HG03108 (cell line): ENCODE measurements at regions not wholly inside any gene's neighbourhood (a gene's known extent, or its start where the extent isn't known, plus 50 kb on each side); places are given as distances from the start of the nearest gene placed in this dataset.

ENCODE experiments used
- ATAC-seq: cut with Tn5 transposase; IDR thresholded peaks from one replicate; pipeline ENCODE4 v1.9.1; 2021; ENCODE audit warnings: moderate library complexity; ENCODE audit not compliant: unreplicated experiment

DNA sequence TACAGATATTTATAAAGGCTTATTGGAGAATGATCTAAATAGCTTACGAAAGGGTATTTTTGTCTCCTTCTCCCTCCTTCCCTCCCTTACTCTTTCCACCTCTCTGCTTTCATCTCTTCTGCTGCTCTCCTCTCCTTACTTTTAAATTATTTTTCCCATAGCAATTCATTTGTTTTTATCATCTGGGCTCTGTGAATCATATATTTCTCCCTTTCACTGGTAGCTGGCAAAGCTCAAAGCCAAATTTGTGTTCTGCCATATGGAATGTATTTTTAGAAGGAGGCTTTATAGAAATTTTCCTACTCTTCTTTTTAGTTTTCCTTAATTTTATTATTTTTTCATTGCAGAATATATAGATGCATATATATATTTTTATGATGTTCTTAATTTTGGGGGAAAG, 385.8 kb downstream of the C3orf38 start:
- no peak for ATAC-seq

DNA sequence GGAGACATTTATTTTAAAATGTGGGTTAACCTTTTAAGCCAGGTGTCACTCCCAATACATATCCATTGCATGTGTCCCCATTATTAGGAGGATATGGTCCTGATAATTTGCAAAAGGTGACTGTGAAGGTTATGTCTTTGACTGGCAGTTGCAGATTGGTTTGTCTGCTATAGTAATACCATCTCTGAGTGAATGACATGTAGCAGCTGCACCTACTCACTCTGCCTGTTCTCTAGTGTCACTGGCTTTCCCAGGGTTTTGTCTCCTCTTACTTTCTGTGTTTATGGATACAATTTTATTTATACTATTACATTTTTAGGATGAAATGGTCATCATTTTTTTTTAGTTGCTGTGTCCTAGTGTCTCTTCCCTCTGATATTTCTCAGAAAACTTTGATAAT, 393.2 kb downstream of the C3orf38 start:
- no peak for ATAC-seq

DNA sequence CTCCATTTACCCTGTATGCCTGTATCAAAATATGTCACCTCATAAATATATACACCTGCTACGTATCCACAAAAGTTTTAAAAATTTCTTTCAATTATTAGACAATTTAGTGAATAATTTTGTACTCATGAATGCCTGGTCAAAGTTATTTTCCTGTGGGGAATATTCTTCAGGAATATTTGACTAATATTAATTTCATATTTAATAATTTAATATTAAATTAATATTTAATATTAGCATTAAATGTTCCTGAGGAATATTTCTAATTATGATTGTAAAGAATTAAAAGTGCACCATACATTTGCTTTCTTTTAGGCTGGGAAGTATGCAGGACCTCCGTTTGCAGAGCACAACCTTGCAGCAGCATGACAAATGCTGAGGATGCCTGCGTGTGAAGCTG, 422.7 kb downstream of the C3orf38 start:
- no peak for ATAC-seq

DNA sequence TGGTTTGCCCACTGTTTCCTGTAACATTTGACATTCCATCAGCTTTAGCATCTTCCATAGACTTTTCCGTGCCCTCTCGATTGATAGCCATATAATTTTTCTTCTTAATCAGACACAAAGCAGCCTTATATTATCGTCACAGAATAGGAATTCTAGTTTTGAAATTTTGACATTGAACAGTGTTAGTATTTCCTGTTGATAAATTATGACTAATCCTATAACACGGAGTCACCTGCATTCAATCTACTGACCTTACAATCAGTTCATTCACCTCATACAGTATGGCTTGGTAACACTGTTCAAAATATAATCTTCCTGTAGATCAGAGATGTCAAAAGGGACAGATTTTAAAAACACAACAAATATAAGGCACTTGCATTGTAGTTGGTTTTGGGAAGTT, 423.7 kb downstream of the C3orf38 start:
- ATAC-seq, result no peak

DNA sequence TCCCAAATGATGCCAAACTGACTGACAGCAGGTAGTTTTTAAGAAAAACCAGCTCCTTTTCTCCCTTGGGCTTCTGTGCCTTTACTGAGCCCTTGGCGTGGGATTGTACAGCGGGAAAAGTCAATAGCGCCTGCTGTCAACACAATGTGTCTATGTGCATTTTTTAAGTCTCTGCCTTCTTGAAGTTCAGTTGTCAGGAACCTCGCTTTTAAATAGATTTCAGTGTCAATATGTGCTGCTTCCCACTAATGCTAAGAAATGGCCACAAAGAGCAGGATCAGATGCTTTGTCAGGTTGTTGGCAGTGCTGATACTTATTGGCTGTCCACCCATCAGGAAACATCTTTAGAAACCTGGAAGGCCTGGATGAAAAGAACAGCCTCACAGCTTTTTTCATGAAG, 424.4 kb downstream of the C3orf38 start:
- no peak for ATAC-seq

DNA sequence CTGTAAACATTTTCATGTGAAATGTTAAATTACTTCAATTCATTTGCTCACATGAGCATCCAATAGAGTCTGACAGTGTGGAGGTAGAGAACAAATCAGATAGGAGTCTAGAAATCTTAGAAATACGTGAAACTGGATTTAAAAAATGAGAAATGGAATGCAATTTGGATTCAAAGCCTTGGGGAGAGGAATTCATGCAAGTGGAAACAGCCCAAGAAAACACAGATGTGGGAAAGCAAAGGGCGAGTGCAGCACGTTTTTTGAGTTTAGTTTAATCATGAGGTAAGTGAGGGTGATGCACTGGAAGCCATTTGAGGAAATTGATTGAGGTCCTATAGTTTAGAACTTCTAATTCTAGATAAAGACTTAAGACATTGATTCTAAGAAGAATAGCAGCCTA, 434.7 kb downstream of the C3orf38 start:
- ATAC-seq, result no peak

DNA sequence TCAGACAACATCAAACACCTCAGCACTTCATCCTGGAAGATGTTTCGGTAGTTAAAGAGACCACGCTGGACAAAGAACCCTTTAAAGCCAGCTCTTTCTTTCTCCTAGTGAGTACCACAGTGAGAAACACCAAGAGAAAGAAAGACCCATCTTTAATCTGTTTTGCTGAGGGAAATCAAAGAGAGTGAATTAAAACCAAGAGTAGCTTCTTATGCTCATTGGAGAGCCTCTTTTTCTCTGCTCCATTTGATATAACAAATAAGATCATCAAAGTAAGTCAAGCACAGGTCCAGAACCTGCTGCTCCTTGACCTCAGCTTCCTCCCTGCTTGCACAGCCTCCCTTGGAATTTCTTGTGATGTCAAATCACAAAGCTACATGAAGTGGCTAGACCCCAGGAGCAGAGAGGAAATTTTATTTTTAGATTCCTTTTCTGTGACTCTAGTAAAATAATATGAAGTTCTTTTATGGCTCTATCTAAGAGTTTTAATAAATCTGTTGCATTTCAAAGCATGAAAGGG, 436.4 kb downstream of the C3orf38 start:
- no peak for ATAC-seq

DNA sequence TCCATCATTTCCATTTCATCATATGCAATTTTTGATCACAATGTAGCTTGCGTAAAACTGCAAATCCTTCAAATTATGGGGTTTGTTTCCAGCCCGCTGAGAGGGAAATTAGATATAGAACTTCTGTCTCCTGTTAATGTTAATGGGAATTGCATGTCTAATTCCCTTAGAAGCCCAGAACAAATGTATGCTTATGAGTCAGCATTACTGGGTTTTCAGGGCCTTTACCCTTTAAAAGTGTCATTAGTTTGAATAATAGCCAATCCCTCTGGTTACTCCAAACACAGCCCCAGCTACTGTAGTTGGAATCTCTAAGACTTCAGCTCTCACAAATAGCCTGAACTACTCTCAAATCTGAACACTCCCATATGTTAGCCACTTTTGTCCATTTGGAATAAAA, 439.4 kb downstream of the C3orf38 start:
- ATAC-seq, result no peak

DNA sequence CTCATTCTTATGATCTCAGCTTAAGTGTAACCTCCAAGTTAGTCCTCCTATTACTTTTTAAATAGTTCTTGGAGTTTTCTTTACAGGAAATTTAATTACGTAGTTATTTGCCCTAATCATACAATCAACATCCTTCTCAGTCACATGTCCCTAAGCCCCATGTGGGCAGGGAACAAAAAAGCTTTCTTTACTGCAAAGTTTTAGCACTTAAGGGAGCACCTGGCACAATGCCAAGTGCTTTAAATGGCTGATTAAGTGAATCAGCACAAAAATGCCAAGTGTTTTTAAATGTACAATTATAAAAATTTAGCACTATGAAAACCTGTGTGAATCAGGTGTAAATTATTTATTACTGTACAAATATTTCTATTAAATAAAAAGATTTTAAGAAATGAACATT, 445.3 kb downstream of the C3orf38 start:
- no peak for ATAC-seq

DNA sequence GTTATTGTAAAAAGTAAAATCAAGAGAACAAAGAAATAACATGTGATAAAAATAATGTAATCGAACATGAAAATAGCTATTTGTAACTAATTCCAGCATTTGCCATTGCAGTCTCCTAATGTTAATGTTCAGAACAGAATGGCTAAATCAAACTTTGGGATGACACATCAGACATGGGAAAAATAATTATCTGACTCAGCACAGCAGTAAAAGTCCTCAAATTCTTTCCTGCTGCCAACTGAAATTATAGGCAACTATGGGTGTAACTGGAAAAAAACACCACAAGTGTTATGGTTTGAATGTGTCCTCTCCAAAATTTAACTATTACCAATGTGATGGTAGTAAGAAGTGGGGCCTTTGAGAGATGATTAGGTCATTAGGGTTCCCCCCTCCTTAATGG, 446.7 kb downstream of the C3orf38 start:
- no peak for ATAC-seq

DNA sequence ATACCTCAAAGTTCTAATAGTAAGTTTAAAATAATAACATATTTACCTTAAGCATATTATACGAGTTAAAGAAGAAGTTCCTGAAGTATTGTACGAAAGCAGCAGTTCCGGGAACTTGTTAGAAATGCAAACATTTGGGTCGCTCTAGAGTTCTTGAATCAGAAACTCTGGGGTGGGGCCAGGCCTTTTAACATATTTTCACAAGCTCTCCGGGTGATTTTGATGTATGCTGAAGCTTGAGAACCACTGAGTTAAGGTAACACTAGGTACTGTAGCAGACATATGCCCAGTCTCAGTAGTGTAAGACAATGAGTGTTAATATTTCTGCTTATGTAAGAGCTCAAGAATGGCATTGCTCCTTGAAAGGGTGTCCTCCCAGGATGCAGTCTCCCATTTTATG, 461.1 kb downstream of the C3orf38 start:
- no peak for ATAC-seq

DNA sequence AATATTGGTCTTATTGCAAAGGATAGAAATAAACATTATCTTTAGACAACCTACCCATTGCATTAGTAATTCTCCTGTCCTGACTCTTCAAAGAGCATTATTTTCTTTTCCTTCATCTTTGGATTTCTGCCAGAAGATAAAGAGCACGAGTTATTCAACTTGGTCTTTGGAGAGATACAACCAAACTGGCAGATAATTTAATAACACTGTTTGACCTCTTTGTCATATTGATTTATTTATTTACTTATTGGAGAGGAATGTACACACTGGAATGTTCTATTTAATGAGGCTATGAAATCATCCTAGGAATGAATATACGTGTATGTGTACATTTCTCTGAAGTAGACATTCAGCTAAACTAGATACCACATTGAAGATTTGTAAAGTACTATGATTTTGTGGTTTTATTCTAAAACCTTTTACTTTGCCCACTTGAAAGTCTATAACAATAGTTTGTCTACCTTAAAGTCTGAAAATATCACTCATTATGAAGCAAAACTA, 462.1 kb downstream of the C3orf38 start:
- no peak for ATAC-seq

DNA sequence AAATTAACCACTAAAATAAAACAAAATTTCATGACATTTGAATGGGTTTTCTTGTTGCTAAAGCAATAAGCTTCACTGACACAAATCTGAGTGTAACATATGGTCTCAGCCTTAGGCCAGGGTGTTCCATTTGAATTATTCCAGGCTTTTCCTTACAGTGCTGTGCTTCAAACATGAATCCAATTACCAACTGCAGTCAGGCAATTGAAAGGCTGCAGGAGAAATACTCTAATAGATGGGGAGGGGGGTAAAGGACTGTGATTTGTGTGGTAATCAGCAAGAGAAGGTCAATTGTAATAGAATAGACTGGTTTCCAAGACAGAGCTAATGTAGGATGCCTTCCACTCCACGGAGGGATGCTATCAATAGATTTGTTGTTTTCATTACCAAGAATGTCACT, 466.7 kb downstream of the C3orf38 start:
- no peak for ATAC-seq

DNA sequence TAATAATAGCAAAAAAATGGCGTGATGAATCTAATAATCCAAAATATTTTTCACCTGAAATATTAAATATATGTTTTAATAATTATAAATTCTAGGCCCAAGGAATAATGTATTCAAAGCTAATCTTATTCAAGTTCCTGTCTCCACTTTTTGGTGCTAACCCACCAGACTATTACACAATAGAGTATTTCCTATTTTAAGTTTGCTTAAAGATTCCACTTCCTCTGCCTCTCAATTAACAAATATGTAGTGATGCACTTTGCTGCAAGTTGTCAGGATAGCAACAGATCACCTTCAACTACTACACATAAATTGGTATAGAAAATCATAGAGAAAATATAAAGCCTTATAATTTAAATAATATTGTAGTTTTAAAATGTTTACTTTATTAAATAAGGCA, 467.5 kb downstream of the C3orf38 start:
- ATAC-seq, result no peak

DNA sequence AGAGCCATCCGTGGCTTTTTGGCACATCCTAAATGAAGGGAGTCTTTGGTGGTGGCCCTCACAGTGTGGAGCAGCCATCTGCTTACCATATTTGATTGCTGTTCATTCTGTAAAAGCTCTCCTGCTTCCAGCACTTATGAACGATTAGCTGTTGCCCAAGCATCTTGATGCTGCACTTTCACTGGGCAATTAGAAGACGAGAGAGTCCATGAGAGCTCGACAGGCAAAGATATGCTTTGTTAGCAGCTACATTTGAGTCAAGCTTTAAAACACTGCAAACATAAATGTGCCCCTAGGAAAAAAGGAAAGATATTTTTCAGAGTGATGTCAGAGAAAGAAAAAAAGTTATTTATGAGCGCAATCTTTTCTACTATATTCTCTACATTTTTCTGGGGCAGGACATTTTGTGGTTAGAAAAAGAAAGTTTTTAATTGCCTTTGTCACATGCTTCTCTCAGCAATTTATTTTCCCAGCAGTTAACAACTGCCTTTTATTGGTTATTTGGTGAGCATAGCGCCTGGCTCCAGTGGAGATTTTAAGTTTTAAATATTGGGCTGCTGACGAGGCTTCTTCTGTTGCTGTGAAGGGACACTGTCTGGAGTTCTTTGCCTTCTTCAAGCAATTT, 468.4 kb downstream of the C3orf38 start:
- no peak for ATAC-seq

DNA sequence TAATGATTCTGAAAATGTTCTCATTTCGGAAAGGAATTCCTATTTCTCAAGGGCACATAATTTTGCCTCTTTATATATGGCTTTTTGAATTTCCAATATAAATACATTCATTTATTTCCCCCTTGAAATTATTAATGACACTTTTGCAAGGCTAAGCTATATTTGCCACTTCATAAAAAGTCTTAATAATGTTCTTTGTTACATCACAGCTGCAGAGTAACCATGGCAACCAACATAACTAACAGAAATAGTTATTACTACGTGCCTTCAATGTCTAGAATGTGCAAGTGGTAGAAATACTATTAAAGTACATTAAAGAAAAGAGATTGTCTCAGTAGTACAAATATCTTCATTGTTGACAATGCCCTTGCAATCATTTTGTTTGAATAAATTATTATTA, 471.8 kb downstream of the C3orf38 start:
- no peak for ATAC-seq

DNA sequence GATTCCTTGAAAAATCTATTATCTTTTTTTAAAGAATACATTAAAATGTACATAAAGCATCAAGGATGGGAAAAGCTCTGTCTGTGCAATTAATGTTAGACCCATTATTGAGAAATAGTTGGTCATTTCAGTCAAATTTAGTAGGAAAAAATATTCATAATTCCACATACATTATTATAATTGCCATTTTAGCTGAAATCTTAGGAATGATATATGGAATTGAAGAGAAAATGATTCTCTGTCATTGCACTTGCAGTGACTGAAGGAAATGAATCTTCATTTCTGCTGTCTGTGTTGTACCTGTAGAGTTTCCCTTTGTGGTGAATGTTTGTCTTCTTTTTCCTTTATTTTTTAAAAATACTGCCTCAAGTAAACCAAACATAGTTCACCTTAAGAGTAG, 473.9 kb downstream of the C3orf38 start:
- ATAC-seq, result no peak

DNA sequence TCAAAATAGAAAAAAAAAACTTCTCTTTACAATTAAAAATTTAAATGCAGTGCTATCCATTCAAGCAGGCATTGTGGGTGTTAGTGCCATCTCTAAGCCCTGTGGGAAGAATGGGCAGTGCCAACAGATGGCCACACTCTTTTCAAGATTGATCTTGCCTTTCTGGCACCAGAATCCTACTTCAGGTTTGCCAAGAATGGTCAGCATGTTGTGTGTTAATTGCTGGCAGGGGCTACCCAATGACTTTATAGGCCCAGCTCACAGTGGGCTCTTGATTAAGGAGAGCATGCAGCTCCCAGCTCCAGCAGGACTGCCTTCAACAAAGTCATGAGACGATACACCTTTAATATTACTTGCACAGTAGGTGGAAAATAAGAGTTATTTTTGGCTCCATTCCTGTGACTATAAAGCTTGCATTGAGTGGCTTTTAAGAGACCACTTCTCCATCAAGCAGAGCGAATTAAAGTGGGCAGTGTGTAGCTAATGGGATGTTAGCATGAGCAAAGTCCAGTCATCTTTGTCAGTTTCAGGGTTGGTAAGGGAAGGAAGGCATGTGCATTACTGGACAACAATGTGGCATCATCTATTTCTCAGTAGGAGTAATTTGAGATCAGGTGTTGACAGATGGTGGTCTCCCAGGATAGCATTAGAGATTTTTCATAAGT, 476.8 kb downstream of the C3orf38 start:
- ATAC-seq, result no peak

DNA sequence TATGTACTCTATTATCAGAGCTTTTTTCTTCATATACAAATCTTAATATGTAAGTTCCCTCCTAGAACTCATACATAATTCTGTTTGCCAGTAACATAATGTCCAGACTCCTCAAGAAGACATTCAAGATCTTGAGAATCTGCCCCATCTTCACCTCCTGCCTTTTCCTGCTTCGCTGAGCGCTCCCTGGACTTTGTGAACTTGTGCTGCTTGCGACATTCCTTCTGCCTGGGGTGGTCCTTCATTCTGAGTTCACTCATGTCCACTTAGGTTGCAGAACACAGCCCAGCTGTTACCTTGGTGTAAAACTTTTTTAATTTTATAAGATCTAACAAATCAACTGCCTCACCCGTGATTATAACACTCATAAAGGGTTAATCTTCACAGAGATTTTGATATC, 478.5 kb upstream of the EPHA3 start:
- no peak for ATAC-seq

DNA sequence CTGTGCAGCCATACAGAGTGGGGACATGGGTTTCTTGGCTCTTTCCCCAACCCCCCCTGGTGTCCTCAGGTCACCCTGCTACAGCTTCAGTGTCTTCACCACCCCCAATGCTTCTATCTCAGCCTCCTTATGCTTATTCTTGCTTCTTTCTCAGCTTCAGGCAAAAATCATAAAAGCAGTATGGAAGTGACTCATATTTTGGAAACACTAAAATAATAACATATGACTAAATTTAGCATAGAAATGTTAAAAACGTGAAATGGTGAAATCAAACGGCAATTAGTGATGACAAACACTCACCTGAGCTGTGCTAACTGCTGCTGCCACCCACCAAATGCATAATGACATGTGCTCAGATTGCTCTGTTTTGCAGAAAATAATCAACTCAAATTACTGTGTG, 475.2 kb upstream of the EPHA3 start:
- no peak for ATAC-seq

DNA sequence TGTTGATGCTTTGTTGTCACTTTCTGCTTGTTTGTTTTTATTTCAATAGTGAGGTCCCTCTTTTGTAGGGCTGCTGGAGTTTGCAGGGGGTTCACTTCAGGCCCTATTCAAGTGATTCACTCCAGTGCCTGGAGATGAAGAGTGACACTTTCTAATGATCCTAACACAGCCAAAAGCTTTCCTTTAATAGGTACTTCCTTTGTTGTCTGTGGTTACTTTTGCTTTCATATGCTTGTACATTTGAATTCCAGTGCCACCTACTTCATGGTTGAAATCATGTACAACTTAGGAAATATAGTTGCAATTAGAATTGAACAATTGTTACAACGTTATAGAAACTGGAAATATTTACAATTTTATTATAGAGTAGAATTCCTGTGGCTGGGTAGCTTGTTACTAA, 466.8 kb upstream of the EPHA3 start:
- no peak for ATAC-seq

DNA sequence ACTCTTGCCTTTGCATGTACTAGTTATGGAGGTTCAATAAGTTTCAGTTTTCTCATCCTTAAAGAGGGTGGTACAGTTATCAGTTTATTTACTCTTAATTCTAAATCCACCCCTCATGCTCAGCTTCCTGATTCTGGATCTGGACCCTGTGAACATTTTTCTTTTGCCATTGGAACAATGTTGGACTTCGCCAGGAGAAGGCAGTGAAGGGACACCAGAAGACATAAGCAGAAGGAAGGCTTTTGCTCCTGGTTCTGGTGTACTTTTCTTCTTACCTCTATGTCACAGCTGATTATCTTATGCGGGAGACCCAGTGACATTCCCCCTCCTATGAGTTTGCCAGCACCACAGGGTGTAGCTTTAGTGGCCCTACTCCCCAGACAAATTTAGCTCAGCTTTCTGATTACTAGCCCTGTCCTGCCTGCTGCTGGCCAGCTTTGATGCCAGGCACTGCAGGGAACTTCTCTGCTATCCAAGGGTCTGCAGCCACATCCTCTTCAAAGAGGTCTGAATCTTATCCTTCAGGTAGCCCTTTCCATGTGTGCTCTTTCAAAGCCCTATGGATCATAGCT, 466.3 kb upstream of the EPHA3 start:
- ATAC-seq, result no peak
